C4-2B (cell line): ENCODE measurements at regions not wholly inside any gene's neighbourhood (a gene's known extent, or its start where the extent isn't known, plus 50 kb on each side); places are given as distances from the start of the nearest gene placed in this dataset.

Experiments used
- ZFX ChIP-seq: fragments of 450-650 bp; IDR thresholded peaks from 2 replicates; pipeline ENCODE4 v1.6.1; 2017
- TF ChIP-seq, protein P1 (sequence below): fragments of 450-650 bp; conservative IDR thresholded peaks from 2 replicates; pipeline ENCODE4 v1.5.1; 2017; ENCODE audit warnings: mild to moderate bottlenecking

DNA sequence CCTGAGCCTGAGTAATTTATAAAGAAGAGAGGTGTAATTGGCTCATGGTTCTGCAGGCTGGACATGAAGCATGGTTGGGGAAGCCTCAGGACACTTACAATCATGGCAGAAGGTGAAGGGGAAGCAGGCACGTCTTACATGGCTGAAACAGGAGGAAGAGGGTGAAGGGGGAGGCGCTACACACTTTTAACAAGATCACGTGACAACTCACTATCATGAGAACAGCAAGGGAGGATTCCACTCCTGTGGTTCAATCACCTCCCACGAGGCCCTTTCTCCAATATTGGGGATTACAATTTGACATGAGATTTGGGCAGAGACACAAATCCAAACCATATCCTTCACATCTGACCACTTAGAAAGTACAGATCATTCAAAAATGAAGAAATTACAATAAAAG lies 110.6 kb upstream of the SHISA6 start:
- TF ChIP-seq, protein P1, sequence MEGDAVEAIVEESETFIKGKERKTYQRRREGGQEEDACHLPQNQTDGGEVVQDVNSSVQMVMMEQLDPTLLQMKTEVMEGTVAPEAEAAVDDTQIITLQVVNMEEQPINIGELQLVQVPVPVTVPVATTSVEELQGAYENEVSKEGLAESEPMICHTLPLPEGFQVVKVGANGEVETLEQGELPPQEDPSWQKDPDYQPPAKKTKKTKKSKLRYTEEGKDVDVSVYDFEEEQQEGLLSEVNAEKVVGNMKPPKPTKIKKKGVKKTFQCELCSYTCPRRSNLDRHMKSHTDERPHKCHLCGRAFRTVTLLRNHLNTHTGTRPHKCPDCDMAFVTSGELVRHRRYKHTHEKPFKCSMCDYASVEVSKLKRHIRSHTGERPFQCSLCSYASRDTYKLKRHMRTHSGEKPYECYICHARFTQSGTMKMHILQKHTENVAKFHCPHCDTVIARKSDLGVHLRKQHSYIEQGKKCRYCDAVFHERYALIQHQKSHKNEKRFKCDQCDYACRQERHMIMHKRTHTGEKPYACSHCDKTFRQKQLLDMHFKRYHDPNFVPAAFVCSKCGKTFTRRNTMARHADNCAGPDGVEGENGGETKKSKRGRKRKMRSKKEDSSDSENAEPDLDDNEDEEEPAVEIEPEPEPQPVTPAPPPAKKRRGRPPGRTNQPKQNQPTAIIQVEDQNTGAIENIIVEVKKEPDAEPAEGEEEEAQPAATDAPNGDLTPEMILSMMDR = no peak
- TF ChIP-seq ZFX = no peak
